GM12873 (cell line): ENCODE measurements at regions not wholly inside any gene's neighbourhood (a gene's known extent, or its start where the extent isn't known, plus 50 kb on each side); places are given as distances from the start of the nearest gene placed in this dataset.

ENCODE experiments used
- CTCF ChIP-seq: IDR thresholded peaks from 2 replicates; pipeline ENCODE4 v1.5.1; 2012; ENCODE audit warnings: low read depth, mild to moderate bottlenecking, moderate library complexity, low read length, control low read depth; ENCODE audit not compliant: insufficient read depth; ENCODE audit errors: missing control alignments

- no peak for TF ChIP-seq CTCF
These were observed 94.5 kb upstream of the WSCD1 start for GRCh38 chr17:5975661-5976060.

DNA sequence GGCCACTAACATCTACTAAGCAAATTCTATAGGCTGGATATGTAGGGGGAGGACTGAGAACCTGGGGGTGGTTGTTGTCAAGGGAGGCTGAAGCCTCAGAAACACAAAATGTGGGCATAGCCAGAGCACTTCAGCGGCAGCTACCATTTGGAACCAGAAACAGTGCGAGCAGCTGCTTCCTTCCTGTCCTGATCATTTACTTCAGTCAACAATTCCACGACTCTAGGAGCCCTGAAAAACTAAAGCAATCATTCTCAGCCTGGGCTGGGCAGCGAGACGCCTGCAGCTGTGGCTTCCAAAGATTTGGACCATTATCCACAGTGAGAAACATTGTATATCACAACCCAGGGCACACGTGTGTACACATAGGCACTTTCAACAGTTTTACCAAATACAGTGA lies 93.9 kb upstream of the WSCD1 start:
- TF ChIP-seq CTCF = no peak

- TF ChIP-seq CTCF = no peak
These were observed 91.7 kb upstream of the WSCD1 start for GRCh38 chr17:5978496-5978895.

- TF ChIP-seq CTCF = no peak
These were observed 89.2 kb upstream of the WSCD1 start for GRCh38 chr17:5980941-5981340.

DNA sequence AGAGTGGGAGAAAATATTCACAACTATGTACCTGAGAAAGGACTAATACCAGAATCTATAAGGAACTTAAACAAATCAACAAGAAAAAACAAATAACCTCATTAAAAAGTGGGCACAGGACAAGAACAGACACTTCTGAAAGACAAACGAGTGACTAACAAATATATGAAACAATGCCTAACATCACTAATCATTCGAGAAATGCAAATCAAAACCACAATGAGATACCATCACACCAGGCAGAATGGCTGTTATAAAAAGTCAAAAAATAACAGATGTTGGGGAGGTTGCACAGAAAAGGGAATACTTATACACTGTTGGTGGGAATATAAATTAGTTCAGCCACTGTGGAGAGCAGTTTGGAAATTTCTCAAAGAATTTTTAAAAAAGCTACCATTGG lies 83.5 kb upstream of the WSCD1 start:
- no peak for TF ChIP-seq CTCF

DNA sequence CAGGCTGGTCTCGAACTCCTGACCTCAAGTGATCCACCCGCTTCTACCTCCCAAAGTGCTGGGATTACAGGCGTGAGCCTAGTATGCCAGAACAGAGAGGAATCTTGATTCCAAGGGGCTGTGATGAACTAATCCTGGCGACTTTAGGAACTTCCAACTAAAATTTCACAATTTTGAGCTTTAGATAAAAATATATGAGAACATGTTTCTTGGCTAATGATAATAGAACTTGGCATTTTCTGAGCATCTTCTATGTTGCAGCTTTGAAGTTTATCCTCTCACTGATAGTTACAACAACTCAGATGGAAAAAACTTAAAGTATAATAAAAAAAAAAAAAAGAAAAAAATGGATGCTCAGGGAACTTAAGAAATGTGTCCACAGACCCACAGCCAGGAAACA lies 69.8 kb upstream of the WSCD1 start:
- no peak for TF ChIP-seq CTCF

GRCh38 chr17:6005939-6006338 lies 64.2 kb upstream of the WSCD1 start:
- TF ChIP-seq CTCF = no peak

DNA sequence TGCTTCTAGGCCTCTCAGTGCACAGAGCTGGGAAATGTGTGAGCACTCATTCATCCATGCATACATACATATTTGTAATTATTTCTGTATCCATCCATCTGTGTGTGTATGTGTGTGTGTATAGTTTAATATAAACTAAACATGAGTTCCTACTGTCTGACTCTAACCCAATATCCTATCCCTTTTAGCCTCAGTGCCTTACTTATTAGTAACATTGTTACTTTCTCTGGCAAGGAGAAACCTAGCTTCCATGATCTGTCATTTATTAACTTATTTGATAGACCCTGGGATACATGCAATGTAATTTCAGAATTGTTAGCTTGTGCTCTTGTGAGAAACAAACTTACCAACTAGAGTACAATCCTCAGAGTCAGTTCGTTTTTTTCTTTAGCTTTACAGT lies 59.0 kb upstream of the WSCD1 start:
- no peak for TF ChIP-seq CTCF
